ENCODE measurements at regions not wholly inside any gene's neighbourhood (a gene's known extent, or its start where the extent isn't known, plus 50 kb on each side); places are given as distances from the start of the nearest gene placed in this dataset.

GRCh38 chr10:90435296-90435695 is 422.5 kb downstream of the HTR7 start:
- no peak for TF ChIP-seq POLR2A (IDR thresholded peaks at IDR 0.05; ENCODE audit: low read depth, low read length)
- FAIRE-seq (no peak), DNase-seq (ENCODE audit: insufficient read length, low spot score) (no peak)

GRCh38 chr10:90437452-90437851 is 420.4 kb downstream of the HTR7 start:
- TF ChIP-seq POLR2A (IDR thresholded peaks at IDR 0.05; ENCODE audit: low read depth, low read length) = no peak
- DNase-seq (ENCODE audit: insufficient read length, low spot score) (no peak), FAIRE-seq (no peak)

- DNase-seq (ENCODE audit: insufficient read length, low spot score) (no peak), FAIRE-seq (no peak)
- TF ChIP-seq POLR2A (IDR thresholded peaks at IDR 0.05; ENCODE audit: low read depth, low read length) = no peak
Observed at GRCh38 chr10:90440870-90441269, 417.0 kb downstream of the HTR7 start.

DNA sequence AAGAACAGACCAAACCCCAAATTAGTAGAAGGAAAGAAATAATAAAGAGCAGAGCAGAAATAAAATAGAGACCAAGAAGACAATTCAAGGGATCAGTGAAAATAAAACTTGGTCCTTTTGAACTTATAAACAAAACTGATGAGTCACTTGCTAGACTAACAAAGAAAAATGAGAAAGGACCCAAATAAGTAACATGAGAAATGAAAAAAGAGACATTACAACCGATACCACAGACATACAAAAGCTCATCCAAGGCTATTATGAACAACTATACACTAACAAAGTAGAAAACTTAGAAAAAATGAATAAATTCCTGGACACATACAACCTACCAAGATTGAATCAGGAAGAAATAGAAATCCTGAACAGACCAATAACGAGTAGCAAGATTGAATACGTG is 414.5 kb downstream of the HTR7 start:
- no peak for TF ChIP-seq POLR2A (IDR thresholded peaks at IDR 0.05; ENCODE audit: low read depth, low read length)
- FAIRE-seq (no peak), DNase-seq (ENCODE audit: insufficient read length, low spot score) (no peak)

GRCh38 chr10:90447831-90448230 is 410.0 kb downstream of the HTR7 start:
- FAIRE-seq (no peak), DNase-seq (ENCODE audit: insufficient read length, low spot score) (no peak)
- no peak for TF ChIP-seq POLR2A (IDR thresholded peaks at IDR 0.05; ENCODE audit: low read depth, low read length)

DNA sequence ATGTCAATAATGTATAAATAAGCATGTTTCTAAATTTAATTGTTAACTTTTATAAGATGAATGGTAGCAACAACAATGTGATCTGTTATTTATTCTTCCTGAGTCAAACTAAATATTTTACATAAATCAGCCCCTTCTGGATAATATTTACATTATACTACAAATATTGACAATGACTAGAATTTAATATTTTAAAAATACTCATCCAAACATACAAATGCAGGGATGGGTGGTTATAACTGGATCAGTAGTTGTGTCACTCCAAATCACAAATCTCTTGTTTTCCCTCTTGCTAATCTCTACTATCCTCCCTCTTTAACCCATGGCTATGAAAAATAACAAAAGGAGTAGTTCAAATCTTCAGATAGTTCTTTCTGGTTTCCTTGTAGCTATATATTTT is 407.0 kb downstream of the HTR7 start:
- FAIRE-seq = no peak
- DNase-seq (ENCODE audit: insufficient read length, low spot score) = no peak
- TF ChIP-seq POLR2A (IDR thresholded peaks at IDR 0.05; ENCODE audit: low read depth, low read length) = no peak

DNA sequence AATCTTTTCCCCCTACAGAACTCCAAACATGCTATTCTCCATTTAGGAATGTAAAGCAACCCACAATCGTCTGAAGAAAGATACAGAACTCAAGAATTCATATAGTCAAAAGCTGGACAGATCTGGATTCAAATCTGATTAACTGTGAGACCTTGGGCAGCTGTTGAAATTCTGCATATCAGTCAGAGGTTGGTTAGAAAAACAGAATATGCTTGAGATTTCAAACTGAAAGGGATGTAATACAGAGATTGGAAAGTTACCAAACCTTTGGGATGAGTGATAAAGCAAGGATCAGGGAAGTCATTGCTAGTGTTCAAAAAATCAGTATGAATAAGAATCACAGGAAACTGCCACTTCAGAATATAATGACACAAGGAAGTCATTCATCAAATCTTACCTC is 406.6 kb downstream of the HTR7 start:
- TF ChIP-seq POLR2A (IDR thresholded peaks at IDR 0.05; ENCODE audit: low read depth, low read length) = no peak
- FAIRE-seq (no peak), DNase-seq (ENCODE audit: insufficient read length, low spot score) (no peak)

GRCh38 chr10:90458054-90458453 is 399.8 kb downstream of the HTR7 start:
- DNase-seq (ENCODE audit: insufficient read length, low spot score) = no peak
- TF ChIP-seq POLR2A (IDR thresholded peaks at IDR 0.05; ENCODE audit: low read depth, low read length) = no peak
- no peak for FAIRE-seq

DNA sequence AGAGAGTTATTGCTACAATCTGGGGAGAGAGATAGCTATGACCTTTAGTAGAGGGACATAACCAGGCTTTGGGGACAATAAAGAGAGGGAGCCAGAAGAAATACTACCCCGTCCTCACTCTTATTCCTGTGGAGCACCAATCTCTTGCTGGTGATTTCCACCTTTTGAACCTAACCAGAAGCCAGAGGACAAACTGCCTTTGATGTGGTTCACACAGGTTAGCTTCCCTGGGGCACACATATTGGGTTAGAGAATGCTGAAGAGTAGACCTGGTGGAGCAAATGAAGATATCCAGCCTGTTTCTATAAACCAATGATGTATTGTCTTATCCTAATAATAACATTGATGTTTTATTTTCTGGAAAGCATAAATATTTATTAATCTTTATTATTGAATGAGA is 399.3 kb downstream of the HTR7 start:
- TF ChIP-seq POLR2A (IDR thresholded peaks at IDR 0.05; ENCODE audit: low read depth, low read length) = no peak
- no peak for DNase-seq (ENCODE audit: insufficient read length, low spot score)
- FAIRE-seq = no peak

DNA sequence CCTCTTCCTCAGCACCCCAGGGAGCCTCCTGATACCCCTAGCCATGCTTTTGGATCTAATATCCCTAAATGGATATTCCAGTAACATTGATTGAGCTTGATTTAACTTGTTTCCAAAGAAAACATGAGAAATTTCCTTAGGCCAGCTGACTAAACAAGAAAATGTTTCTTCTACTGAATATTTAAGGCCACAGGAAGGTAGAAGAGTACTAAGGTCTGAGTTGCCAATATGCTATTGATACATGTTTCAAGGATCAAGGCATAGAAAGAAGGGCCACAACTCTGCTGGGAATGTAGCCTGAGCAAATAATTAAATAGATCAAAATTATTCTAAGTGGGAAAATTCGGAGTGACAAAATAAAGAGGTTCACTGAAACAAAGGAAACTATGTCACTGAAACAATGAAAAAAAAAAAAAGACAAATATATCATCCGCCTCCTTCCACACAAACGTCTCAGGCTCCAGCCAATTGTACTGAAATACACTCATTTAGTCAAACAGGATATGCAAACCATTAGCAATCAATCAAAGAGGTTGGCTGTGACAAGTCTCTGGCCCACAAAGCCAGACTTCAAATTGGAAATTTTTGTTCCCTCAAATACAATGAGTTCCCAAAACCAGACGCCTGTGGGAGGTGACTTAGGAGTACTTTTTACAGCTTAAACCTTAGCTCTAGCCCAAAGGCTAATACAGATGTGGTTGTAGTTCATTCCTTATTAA is 396.2 kb downstream of the HTR7 start:
- DNase-seq (ENCODE audit: insufficient read length, low spot score) = no peak
- FAIRE-seq = no peak
- TF ChIP-seq POLR2A (IDR thresholded peaks at IDR 0.05; ENCODE audit: low read depth, low read length) = no peak

DNA sequence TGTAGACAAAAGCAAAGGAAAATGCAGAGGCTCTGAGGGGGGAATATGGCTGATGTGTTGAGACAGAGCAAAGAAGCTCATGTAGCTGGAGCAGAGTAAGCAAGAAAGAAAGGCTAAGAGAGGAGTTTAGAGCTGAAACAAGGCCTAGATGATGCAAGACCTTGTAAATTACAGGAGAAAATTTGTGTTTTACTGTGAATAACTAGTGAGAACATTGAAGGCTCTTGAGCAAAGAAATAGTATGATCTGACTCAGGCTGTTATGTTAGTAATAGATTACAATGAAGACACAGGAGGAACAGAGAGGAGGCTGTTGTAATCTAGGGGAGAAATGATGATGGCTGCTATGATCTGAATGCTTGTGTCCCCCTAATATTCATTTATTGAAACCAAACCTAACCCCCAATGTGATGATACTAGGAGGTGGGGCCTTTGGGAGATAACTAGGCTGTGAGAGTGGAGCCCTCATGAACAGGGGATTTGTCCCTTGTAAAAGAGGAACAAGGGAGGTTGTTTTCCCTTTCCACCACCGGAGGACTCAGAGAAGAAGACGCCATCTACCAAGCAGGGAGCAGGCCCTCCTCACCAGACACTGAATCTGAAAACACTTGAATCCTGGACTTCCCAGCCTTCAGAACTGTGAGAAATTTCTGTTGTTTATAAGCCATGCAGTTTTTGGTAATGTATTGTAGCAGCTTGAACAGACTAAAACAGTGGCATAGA is 394.9 kb downstream of the HTR7 start:
- no peak for FAIRE-seq
- TF ChIP-seq POLR2A (IDR thresholded peaks at IDR 0.05; ENCODE audit: low read depth, low read length) = no peak
- no peak for DNase-seq (ENCODE audit: insufficient read length, low spot score)

DNA sequence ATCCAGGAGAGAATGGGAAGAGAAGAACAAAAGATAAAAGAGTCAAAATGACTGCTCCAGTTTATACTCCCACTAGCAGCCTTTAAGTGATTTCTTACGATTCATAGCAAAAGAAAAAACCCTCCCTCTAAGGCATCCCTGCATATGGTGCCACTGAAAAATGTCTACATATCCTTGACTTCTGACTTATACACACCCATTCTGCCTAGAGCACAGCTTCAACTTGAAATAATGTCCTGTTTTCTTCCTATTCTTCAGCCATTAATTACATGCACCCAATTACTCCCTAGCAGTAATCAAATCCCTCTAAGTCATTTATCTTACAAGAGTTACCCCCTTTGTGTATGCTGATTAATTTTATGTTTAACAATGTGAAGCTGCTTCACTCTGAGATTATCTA is 393.5 kb downstream of the HTR7 start:
- FAIRE-seq (no peak), DNase-seq (ENCODE audit: insufficient read length, low spot score) (no peak)
- TF ChIP-seq POLR2A (IDR thresholded peaks at IDR 0.05; ENCODE audit: low read depth, low read length) = no peak

GRCh38 chr10:90470966-90471365 is 386.9 kb downstream of the HTR7 start:
- FAIRE-seq (no peak), DNase-seq (ENCODE audit: insufficient read length, low spot score) (no peak)
- no peak for TF ChIP-seq POLR2A (IDR thresholded peaks at IDR 0.05; ENCODE audit: low read depth, low read length)

- no peak for TF ChIP-seq POLR2A (IDR thresholded peaks at IDR 0.05; ENCODE audit: low read depth, low read length)
- FAIRE-seq = no peak
- no peak for DNase-seq (ENCODE audit: insufficient read length, low spot score)
Observed at GRCh38 chr10:90480466-90480865, 377.4 kb downstream of the HTR7 start.

DNA sequence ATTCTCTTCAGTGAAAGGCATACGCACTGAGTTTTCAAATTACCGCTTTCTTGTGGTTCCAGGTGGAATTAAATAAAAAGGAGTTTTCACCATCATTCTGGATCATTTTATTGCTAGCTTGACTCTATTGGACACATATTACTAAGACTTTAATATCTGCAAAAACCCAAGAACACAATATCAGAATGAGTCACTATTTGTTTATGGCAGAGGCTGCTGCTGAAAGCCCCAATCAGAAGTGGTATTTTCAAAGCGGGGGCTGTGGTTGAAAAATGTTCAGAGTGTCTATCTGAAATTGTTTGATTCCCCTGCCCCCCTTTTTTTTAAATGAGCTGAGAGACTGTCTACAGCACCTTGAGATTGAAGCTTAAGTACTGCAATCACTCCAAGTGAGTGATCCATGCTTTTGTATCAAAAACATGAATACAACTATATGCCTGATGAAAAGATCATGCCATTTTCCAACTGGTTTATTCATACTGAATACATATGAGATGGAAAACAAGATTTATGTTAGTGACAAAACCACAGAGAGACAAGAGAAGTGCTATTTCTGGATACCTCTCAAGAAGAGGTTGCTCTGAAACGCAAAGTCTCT is 376.4 kb downstream of the HTR7 start:
- no peak for FAIRE-seq
- TF ChIP-seq POLR2A (IDR thresholded peaks at IDR 0.05; ENCODE audit: low read depth, low read length) = no peak
- no peak for DNase-seq (ENCODE audit: insufficient read length, low spot score)
